ENCODE measurements at regions not wholly inside any gene's neighbourhood (a gene's known extent, or its start where the extent isn't known, plus 50 kb on each side); places are given as distances from the start of the nearest gene placed in this dataset.

GRCh38 chr14:54211551-54212308, 185.1 kb upstream of the CDKN3 start:
- Histone ChIP-seq H3K79me2 (no peaks in the 10 kb centered on the region), H3K4me2 (no peak overlapping the region), H3K4me1 (ENCODE audit: insufficient read depth) (peaks cover 9% of the 10 kb centered on the region), H3K9me2 (replicated peaks; ENCODE audit: insufficient read depth) (no peaks in the 10 kb centered on the region), H3K4me3 (no peak overlapping the region), H3K27ac (no peak overlapping the region), H3K36me3 (replicated peaks; ENCODE audit: insufficient read depth, low read depth) (no peaks in the 10 kb centered on the region), H3K27me3 (no peaks in the 10 kb centered on the region), H4K20me1 (ENCODE audit: insufficient read depth, poor library complexity, severe bottlenecking) (no peaks in the 10 kb centered on the region), H3K9me3 (ENCODE audit: low read depth) (no peaks in the 10 kb centered on the region), H2AFZ (no peak overlapping the region)
- 95% methylated on average over 5 of the region's 5 CpGs for WGBS (ENCODE audit: low lambda C conversion rate, missing lambda C conversion rate)
- DNase-seq (ENCODE audit: low spot score): no peak
- TF ChIP-seq CTCF (IDR thresholded peaks at IDR 0.05; ENCODE audit: poor library complexity) (no peak), EZH2 (IDR thresholded peaks at IDR 0.05; ENCODE audit: borderline replicate concordance) (no peak), EZH2phosphoT487 (IDR thresholded peaks at IDR 0.05; ENCODE audit: low read depth, severe bottlenecking, unreplicated experiment) (no peak)

DNA sequence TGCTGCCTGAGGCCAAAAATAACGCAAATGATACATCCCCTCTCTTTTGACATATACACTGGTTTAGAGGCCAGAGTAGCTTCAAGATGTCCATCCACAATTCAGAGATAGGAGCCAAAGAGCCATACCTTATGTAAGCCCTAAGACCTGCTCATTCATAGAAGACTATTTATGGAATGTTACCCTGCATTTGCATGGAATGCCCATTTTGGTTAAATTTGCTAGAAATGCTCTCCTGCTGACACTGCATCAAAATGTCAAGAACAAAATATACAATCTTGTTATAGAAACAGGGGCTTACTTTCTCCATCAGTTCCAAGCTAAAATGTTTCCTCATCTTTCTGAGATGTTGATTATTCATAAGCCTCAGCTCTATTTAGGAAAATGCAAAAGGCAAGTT, 183.3 kb upstream of the CDKN3 start:
- Histone ChIP-seq H3K4me2 (no peak overlapping the region), H3K4me1 (ENCODE audit: insufficient read depth) (no peaks in the 10 kb centered on the region), H4K20me1 (ENCODE audit: insufficient read depth, poor library complexity, severe bottlenecking) (no peaks in the 10 kb centered on the region), H2AFZ (no peak overlapping the region), H3K9me2 (replicated peaks; ENCODE audit: insufficient read depth) (no peaks in the 10 kb centered on the region), H3K4me3 (no peak overlapping the region), H3K9me3 (ENCODE audit: low read depth) (no peaks in the 10 kb centered on the region), H3K79me2 (no peaks in the 10 kb centered on the region), H3K27me3 (no peaks in the 10 kb centered on the region), H3K27ac (no peak overlapping the region), H3K36me3 (replicated peaks; ENCODE audit: insufficient read depth, low read depth) (no peaks in the 10 kb centered on the region)
- WGBS (ENCODE audit: low lambda C conversion rate, missing lambda C conversion rate): 95% methylated on average over 1 of the region's 1 CpG
- TF ChIP-seq CTCF (IDR thresholded peaks at IDR 0.05; ENCODE audit: poor library complexity) (no peak), EZH2 (IDR thresholded peaks at IDR 0.05; ENCODE audit: borderline replicate concordance) (no peak), EZH2phosphoT487 (IDR thresholded peaks at IDR 0.05; ENCODE audit: low read depth, severe bottlenecking, unreplicated experiment) (no peak)
- no peak for DNase-seq (ENCODE audit: low spot score)

DNA sequence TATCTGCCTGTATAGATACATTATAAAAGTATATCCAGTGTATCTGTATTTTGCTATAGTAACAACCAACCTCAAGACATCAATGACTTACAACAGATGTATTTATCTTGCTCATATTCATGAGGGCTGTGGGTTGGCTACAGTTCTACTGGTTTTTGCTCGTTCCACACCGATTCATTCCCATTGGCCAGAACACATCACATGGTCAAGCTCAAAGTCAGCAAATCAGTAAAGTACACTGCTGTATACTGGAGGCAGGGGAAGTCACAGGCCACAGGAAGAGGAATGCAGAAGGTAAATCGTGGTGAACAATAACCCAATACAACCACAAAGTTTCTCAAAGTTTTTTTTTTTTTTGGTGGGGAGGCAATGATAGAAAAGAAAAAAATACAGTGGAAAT, 180.0 kb upstream of the CDKN3 start:
- Histone ChIP-seq H3K27ac (no peak overlapping the region), H4K20me1 (ENCODE audit: insufficient read depth, poor library complexity, severe bottlenecking) (no peaks in the 10 kb centered on the region), H2AFZ (no peak overlapping the region), H3K27me3 (peaks cover 4% of the 10 kb centered on the region), H3K9me3 (ENCODE audit: low read depth) (no peaks in the 10 kb centered on the region), H3K36me3 (replicated peaks; ENCODE audit: insufficient read depth, low read depth) (no peaks in the 10 kb centered on the region), H3K4me3 (no peak overlapping the region), H3K9me2 (replicated peaks; ENCODE audit: insufficient read depth) (no peaks in the 10 kb centered on the region), H3K4me1 (ENCODE audit: insufficient read depth) (peaks cover 21% of the 10 kb centered on the region), H3K79me2 (no peaks in the 10 kb centered on the region), H3K4me2 (no peak overlapping the region)
- WGBS (ENCODE audit: low lambda C conversion rate, missing lambda C conversion rate): 97% methylated on average over 3 of the region's 3 CpGs
- TF ChIP-seq EZH2 (IDR thresholded peaks at IDR 0.05; ENCODE audit: borderline replicate concordance): no peak
- no peak for TF ChIP-seq CTCF (IDR thresholded peaks at IDR 0.05; ENCODE audit: poor library complexity)
- TF ChIP-seq EZH2phosphoT487 (IDR thresholded peaks at IDR 0.05; ENCODE audit: low read depth, severe bottlenecking, unreplicated experiment): no peak
- DNase-seq (ENCODE audit: low spot score): no peak

Measured in hepatocyte (in vitro differentiated cells).